DND-41 (cell line): ENCODE measurements at regions not wholly inside any gene's neighbourhood (a gene's known extent, or its start where the extent isn't known, plus 50 kb on each side); places are given as distances from the start of the nearest gene placed in this dataset.

Experiments
- EZH2 ChIP-seq: IDR thresholded peaks from 3 replicates; pipeline ENCODE4 v1.6.1; 2012; ENCODE audit warnings: borderline replicate concordance, low read depth, mild to moderate bottlenecking, moderate library complexity, low read length, inconsistent platforms; ENCODE audit not compliant: severe bottlenecking
- TF ChIP-seq, protein P1 (sequence below): IDR thresholded peaks from 2 replicates; pipeline ENCODE4 v1.5.1; 2012; ENCODE audit warnings: borderline replicate concordance, low read length, moderate library complexity, mild to moderate bottlenecking; ENCODE audit not compliant: poor library complexity, severe bottlenecking; ENCODE audit errors: extremely low read depth

GRCh38 chr3:182063742-182064141 is 352.0 kb downstream of the SOX2 start:
- TF ChIP-seq, protein P1, sequence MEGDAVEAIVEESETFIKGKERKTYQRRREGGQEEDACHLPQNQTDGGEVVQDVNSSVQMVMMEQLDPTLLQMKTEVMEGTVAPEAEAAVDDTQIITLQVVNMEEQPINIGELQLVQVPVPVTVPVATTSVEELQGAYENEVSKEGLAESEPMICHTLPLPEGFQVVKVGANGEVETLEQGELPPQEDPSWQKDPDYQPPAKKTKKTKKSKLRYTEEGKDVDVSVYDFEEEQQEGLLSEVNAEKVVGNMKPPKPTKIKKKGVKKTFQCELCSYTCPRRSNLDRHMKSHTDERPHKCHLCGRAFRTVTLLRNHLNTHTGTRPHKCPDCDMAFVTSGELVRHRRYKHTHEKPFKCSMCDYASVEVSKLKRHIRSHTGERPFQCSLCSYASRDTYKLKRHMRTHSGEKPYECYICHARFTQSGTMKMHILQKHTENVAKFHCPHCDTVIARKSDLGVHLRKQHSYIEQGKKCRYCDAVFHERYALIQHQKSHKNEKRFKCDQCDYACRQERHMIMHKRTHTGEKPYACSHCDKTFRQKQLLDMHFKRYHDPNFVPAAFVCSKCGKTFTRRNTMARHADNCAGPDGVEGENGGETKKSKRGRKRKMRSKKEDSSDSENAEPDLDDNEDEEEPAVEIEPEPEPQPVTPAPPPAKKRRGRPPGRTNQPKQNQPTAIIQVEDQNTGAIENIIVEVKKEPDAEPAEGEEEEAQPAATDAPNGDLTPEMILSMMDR: no peak
- TF ChIP-seq EZH2: no peak
